PC-3 (cell line): ENCODE measurements at regions not wholly inside any gene's neighbourhood (a gene's known extent, or its start where the extent isn't known, plus 50 kb on each side); places are given as distances from the start of the nearest gene placed in this dataset.

ENCODE experiments used
- ATAC-seq: fragments of 200-7000 bp; cut with Tn5 transposase; 2 replicates; pipeline ENCODE4 v1.9.1; 2020; ENCODE audit warnings: mild to moderate bottlenecking, moderate library complexity
- BruUV-seq: library from RNA; stranded (reverse); fragments of 400-500 nt; replicated peaks from 2 replicates; lab custom pipeline; 2021; lab: Mats Ljungman, UMichigan
- CTCF ChIA-PET: fragments of 300-600 bp; sonication (Branson Sonifier 250); formaldehyde crosslinking; loops from one replicate; lab custom pipeline; 2022; ENCODE audit warnings: antibody characterized with exemption; lab: Charles Lee
- POLR2A ChIA-PET: fragments of 300-600 bp; sonication (Branson Sonifier 250); formaldehyde crosslinking; loops from one replicate; lab custom pipeline; 2022; ENCODE audit warnings: antibody characterized with exemption; ENCODE audit not compliant: unreplicated experiment; lab: Charles Lee
- DNase-seq: peaks from one replicate; pipeline ENCODE4 v3.0.0-alpha.2; 2015
- H2AFZ ChIP-seq: fragments of 300-600 bp; sonication (generic); 2 replicates; pipeline ENCODE4 v1.6.0; 2016; ENCODE audit warnings: antibody characterized with exemption, low read length
- H3F3A ChIP-seq: fragments of 300-600 bp; sonication (generic); one replicate; pipeline ENCODE4 v1.6.0; 2017; ENCODE audit warnings: antibody characterized with exemption, low read length, control low read depth, mild to moderate bottlenecking; ENCODE audit not compliant: unreplicated experiment
- H3K27ac ChIP-seq: fragments of 300-600 bp; sonication (generic); 2 replicates; pipeline ENCODE4 v1.5.1; 2016; ENCODE audit warnings: mild to moderate bottlenecking, low read length
- H3K27me3 ChIP-seq: fragments of 300-600 bp; sonication (generic); 2 replicates; pipeline ENCODE4 v1.6.1; 2016; ENCODE audit warnings: low read length, mixed read lengths
- H3K36me3 ChIP-seq: fragments of 300-600 bp; sonication (generic); 2 replicates; pipeline ENCODE4 v1.6.1; 2016; ENCODE audit warnings: low read depth, mixed run types, low read length, mixed read lengths
- H3K4me1 ChIP-seq: fragments of 300-600 bp; sonication (generic); 2 replicates; pipeline ENCODE4 v1.5.1; 2016; ENCODE audit warnings: low read length; ENCODE audit not compliant: insufficient read depth
- H3K4me2 ChIP-seq: fragments of 300-600 bp; sonication (generic); 2 replicates; pipeline ENCODE4 v1.6.0; 2016; ENCODE audit warnings: low read length
- H3K4me3 ChIP-seq: fragments of 300-600 bp; sonication (generic); 2 replicates; pipeline ENCODE4 v1.5.1; 2016; ENCODE audit warnings: mild to moderate bottlenecking, low read length, mixed read lengths
- H3K79me2 ChIP-seq: fragments of 300-600 bp; sonication (generic); 2 replicates; pipeline ENCODE4 v1.6.1; 2017; ENCODE audit warnings: low read length, mixed read lengths
- H3K9ac ChIP-seq: fragments of 300-600 bp; sonication (generic); 2 replicates; pipeline ENCODE4 v1.6.0; 2016; ENCODE audit warnings: mild to moderate bottlenecking, low read length
- H3K9me2 ChIP-seq: fragments of 300-600 bp; sonication (generic); replicated peaks from 2 replicates; pipeline ENCODE4 v1.6.1; 2016; ENCODE audit warnings: mixed run types, low read length, mixed read lengths
- H3K9me3 ChIP-seq: fragments of 300-600 bp; sonication (generic); 2 replicates; pipeline ENCODE4 v1.6.1; 2016; ENCODE audit warnings: low read length, mixed read lengths
- H4K20me1 ChIP-seq: fragments of 300-600 bp; sonication (generic); 2 replicates; pipeline ENCODE4 v1.6.1; 2016; ENCODE audit warnings: low read length, mixed read lengths
- EZH2 ChIP-seq: fragments of 300-600 bp; sonication (generic); IDR thresholded peaks from one replicate; pipeline ENCODE4 v1.6.1; 2017; ENCODE audit warnings: antibody characterized with exemption, mild to moderate bottlenecking, low read length; ENCODE audit not compliant: unreplicated experiment
- EZH2phosphoT487 ChIP-seq: fragments of 300-600 bp; sonication (generic); IDR thresholded peaks from 2 replicates; pipeline ENCODE4 v1.6.1; 2018; ENCODE audit warnings: mild to moderate bottlenecking, antibody characterized with exemption, low read length, borderline replicate concordance
- intact Hi-C: fragments of 100-400 bp; cut with micrococcal nuclease; formaldehyde crosslinking; loops from 2 replicates; pipeline ENCODE4 v1.9.0; 2023
- TF ChIP-seq, protein P1 (sequence below): fragments of 300-600 bp; sonication (generic); conservative IDR thresholded peaks from 2 replicates; pipeline ENCODE4 v1.5.1; 2017; ENCODE audit warnings: antibody characterized with exemption, low read depth, mild to moderate bottlenecking, low read length

DNA sequence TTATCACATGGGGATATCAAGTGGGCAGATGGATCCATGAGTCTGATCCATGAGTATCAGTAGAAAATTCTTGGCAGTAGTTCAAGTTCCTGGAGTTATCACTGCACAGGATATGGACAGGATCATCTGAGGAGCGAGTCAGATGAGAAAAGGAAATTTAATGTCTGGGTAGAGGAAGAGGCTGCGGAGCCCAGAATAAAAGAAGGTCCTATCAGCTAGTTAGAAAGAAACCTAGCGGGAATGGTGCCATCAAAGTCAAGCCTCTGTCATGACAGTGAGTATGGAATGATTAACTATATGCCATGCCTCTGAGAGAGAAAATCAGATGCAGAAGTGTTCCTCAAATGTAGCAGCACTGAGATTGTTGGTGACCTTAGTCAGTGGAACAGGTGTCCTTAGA is 248.1 kb downstream of the PIK3R1 start:
- Histone ChIP-seq H3K4me1 (no peaks in the 10 kb centered on the region), H3K27me3 (no peaks in the 10 kb centered on the region), H3F3A (no peaks in the 10 kb centered on the region), H4K20me1 (no peaks in the 10 kb centered on the region), H3K4me3 (no peak overlapping the region), H3K36me3 (no peaks in the 10 kb centered on the region), H3K79me2 (no peaks in the 10 kb centered on the region), H3K9me2 (no peaks in the 10 kb centered on the region), H3K27ac (no peak overlapping the region), H3K9me3 (no peaks in the 10 kb centered on the region), H3K9ac (no peak overlapping the region), H2AFZ (no peak overlapping the region), H3K4me2 (no peak overlapping the region)
- POLR2A ChIA-PET: no interaction called here
- CTCF ChIA-PET: no interaction called here
- DNase-seq (no peak), ATAC-seq (no peak)
- no peak for TF ChIP-seq EZH2phosphoT487
- TF ChIP-seq, protein P1, sequence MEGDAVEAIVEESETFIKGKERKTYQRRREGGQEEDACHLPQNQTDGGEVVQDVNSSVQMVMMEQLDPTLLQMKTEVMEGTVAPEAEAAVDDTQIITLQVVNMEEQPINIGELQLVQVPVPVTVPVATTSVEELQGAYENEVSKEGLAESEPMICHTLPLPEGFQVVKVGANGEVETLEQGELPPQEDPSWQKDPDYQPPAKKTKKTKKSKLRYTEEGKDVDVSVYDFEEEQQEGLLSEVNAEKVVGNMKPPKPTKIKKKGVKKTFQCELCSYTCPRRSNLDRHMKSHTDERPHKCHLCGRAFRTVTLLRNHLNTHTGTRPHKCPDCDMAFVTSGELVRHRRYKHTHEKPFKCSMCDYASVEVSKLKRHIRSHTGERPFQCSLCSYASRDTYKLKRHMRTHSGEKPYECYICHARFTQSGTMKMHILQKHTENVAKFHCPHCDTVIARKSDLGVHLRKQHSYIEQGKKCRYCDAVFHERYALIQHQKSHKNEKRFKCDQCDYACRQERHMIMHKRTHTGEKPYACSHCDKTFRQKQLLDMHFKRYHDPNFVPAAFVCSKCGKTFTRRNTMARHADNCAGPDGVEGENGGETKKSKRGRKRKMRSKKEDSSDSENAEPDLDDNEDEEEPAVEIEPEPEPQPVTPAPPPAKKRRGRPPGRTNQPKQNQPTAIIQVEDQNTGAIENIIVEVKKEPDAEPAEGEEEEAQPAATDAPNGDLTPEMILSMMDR: no peak
- TF ChIP-seq EZH2: no peak
- no TSS peak for BruUV-seq
- intact Hi-C loops: no loop called here

DNA sequence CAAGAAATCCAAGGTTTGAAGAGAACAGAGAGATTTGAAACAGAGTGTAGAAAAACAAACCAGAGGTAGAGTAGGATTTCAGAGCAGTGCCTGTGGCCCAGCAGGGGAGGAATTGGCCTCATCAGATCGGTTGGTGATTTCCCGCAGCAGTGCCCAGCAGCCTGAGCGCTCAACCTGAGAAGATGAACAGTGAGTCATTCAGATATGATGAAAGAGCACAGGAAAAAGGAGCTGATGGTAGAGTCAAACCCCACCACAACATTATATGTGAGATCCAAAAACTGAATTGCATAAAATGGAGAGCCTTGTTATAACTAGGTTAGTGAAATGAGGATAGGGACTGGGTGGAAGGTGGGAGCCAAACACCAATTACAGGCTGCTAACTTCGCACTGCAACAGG is 248.9 kb downstream of the PIK3R1 start:
- Histone ChIP-seq H3K79me2 (no peaks in the 10 kb centered on the region), H3K36me3 (no peaks in the 10 kb centered on the region), H4K20me1 (no peaks in the 10 kb centered on the region), H3K9ac (no peak overlapping the region), H3K4me3 (no peak overlapping the region), H3F3A (no peaks in the 10 kb centered on the region), H3K4me2 (no peak overlapping the region), H2AFZ (no peak overlapping the region), H3K27ac (no peak overlapping the region), H3K4me1 (no peaks in the 10 kb centered on the region), H3K27me3 (no peaks in the 10 kb centered on the region), H3K9me3 (no peaks in the 10 kb centered on the region), H3K9me2 (no peaks in the 10 kb centered on the region)
- ChIA-PET POLR2A (no interaction called here), CTCF (no interaction called here)
- TF ChIP-seq, protein P1: no peak
- TF ChIP-seq EZH2: no peak
- no peak for TF ChIP-seq EZH2phosphoT487
- DNase-seq (peak; percentile 2), ATAC-seq (no peak)
- no TSS peak for BruUV-seq
- intact Hi-C loops: no loop called here

DNA sequence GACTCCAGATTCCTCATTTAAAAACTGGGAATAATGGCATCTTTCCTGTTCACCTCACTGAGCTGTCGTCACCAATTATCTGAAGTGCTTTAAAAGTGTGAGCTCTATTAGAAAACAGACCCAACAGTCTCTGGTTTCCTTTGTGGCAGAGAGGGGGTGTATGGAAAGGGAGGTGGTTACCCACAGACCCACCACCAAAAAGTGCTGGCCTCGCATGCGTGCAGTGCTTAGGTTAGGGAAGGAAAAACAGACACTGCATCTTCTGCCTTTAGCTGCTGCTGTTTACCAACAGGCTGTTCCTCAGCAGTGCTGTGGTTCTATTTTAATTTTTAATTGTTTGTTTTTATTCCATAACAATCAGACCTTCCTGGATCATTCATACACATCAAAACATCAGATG is 249.6 kb downstream of the PIK3R1 start:
- Histone ChIP-seq H4K20me1 (no peaks in the 10 kb centered on the region), H3K4me3 (no peak overlapping the region), H3K4me2 (no peak overlapping the region), H3K9me2 (no peaks in the 10 kb centered on the region), H3K27me3 (no peaks in the 10 kb centered on the region), H3K27ac (no peak overlapping the region), H3F3A (no peaks in the 10 kb centered on the region), H3K4me1 (no peaks in the 10 kb centered on the region), H3K79me2 (no peaks in the 10 kb centered on the region), H2AFZ (no peak overlapping the region), H3K9me3 (no peaks in the 10 kb centered on the region), H3K36me3 (no peaks in the 10 kb centered on the region), H3K9ac (no peak overlapping the region)
- no TSS peak for BruUV-seq
- DNase-seq (no peak), ATAC-seq (no peak)
- ChIA-PET CTCF (no interaction called here), POLR2A (no interaction called here)
- TF ChIP-seq, protein P1: no peak
- no peak for TF ChIP-seq EZH2phosphoT487
- TF ChIP-seq EZH2: no peak
- intact Hi-C loops: no loop called here
